ENCODE measurements at regions not wholly inside any gene's neighbourhood (a gene's known extent, or its start where the extent isn't known, plus 50 kb on each side); places are given as distances from the start of the nearest gene placed in this dataset.
A peak's percentile ranks its signal among the peaks of the same experiment; 100 is the strongest.

DNA sequence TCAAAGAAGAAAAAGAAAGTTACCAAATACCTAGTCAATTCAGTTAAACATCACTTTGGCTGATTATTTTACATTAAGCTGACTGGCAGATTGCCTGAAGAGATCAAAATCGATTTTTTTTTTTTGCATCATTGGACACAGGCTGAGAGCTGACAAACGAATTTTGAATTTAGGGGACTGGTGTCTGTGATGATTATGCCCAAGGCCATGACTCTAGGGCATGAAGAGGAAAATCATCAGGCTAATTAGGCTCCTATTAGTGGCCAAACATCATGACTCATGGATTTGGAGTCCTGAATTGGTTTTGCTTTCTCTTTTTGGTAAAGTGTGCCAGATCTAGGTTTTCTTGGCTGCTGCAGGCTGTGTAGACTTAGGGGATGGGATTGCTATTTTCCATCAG lies 829.3 kb upstream of the LCORL start:
- DNase-seq, result no peak
- no peaks in the 10 kb centered on the region for H3K4me1 ChIP-seq
- H3K4me3 ChIP-seq, result no peak overlapping the region
- no peaks in the 10 kb centered on the region for H3K9me3 ChIP-seq
- no peak overlapping the region for H3K27ac ChIP-seq
- WGBS, 2 donors (ENCODE audit: low coverage in 1 of 2), result 33 to 38% methylated on average over 2 of the region's 2 CpGs
- intact Hi-C loops (cut with DNase I; ENCODE audit: low total_unique reads), result no loop called here
- H3K27me3 ChIP-seq, result no peaks in the 10 kb centered on the region
- TF ChIP-seq, protein P1, sequence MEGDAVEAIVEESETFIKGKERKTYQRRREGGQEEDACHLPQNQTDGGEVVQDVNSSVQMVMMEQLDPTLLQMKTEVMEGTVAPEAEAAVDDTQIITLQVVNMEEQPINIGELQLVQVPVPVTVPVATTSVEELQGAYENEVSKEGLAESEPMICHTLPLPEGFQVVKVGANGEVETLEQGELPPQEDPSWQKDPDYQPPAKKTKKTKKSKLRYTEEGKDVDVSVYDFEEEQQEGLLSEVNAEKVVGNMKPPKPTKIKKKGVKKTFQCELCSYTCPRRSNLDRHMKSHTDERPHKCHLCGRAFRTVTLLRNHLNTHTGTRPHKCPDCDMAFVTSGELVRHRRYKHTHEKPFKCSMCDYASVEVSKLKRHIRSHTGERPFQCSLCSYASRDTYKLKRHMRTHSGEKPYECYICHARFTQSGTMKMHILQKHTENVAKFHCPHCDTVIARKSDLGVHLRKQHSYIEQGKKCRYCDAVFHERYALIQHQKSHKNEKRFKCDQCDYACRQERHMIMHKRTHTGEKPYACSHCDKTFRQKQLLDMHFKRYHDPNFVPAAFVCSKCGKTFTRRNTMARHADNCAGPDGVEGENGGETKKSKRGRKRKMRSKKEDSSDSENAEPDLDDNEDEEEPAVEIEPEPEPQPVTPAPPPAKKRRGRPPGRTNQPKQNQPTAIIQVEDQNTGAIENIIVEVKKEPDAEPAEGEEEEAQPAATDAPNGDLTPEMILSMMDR (IDR thresholded peaks at IDR 0.05), result no peak
- no peaks in the 10 kb centered on the region for H3K36me3 ChIP-seq
- in situ Hi-C loops (cut with MboI; ENCODE audit: low pct_ligation_motif_present in 1 of 4, low pct_unique_long_range_greater_than_20kb in 1 of 4, low sequenced_read_pairs in 3 of 4), result no loop called here

DNA sequence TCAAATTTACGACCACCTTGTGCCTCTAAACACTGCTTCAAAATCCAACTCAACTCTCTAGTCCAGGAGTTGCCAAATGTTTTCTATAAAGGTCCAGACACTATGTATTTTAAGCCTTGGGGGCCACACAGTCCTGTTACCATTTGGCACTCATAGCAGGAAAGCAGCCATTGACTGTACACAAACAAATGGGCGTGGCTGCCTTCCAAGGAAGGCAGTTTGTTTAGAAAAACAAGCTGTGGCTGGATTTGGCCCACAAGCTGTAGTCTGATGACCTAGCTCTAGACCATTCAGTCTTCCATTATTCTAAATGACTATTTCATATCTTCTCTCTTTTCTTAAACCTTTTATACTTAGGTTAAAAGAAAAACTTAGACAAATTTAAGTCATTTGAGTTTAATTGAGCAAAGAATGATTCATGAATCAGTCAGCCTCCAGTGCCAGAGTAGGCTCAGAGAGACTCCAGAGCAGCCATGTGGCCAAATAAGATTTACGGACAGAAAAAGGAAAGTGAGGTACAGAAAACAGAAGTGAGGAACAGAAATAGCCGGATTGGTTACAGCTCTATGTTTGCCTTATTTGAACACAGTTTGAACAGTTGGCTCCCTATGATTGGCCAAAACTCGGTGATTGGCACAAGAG lies 825.8 kb upstream of the LCORL start:
- Histone ChIP-seq H3K9me3 (no peaks in the 10 kb centered on the region), H3K4me1 (no peaks in the 10 kb centered on the region), H3K27ac (peak overlapping the region in 1 of 4 donors; percentile 15), H3K27me3 (no peaks in the 10 kb centered on the region), H3K4me3 (no peak overlapping the region), H3K36me3 (no peaks in the 10 kb centered on the region)
- TF ChIP-seq EP300 (IDR thresholded peaks at IDR 0.05; ENCODE audit: low read depth), result no peak
- no peak for TF ChIP-seq POLR2A (IDR thresholded peaks at IDR 0.05)
- TF ChIP-seq, protein P1 (IDR thresholded peaks at IDR 0.05), result no peak
- no peak for TF ChIP-seq POLR2AphosphoS5 (IDR thresholded peaks at IDR 0.05)
- in situ Hi-C loops (cut with MboI; ENCODE audit: low pct_ligation_motif_present in 1 of 4, low pct_unique_long_range_greater_than_20kb in 1 of 4, low sequenced_read_pairs in 3 of 4) (no loop called here), intact Hi-C loops (cut with DNase I; ENCODE audit: low total_unique reads) (no loop called here)
- no peak for DNase-seq
- whole genome bisulfite sequencing, 2 donors (ENCODE audit: low coverage in 1 of 2), result 60 to 73% methylated on average over 3 to 5 of the region's 5 CpGs

DNA sequence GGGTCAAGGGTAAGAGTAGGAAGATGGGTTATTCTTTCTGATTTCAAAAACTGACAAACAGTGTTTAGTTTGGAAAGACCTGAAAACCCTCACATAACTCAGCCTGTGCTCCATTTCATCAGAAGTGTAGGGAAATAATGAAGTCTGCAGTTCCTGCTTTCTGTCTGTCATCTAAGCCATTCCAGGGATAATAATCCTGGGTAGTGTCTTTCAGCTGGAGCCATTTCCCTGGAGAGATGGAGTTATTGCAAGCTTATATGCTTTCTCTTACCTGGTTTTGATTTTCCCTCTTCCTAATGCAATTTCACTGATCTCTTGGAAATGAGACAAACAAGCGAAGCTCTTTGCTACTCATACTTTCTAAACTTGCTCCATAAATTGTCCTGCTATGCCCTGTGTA lies 824.8 kb upstream of the LCORL start:
- WGBS, 2 donors (ENCODE audit: low coverage in 1 of 2), result 50 to 95% methylated on average over 1 of the region's 1 CpG
- no peak for DNase-seq
- TF ChIP-seq EP300 (IDR thresholded peaks at IDR 0.05; ENCODE audit: low read depth) (no peak), POLR2A (IDR thresholded peaks at IDR 0.05) (no peak), POLR2AphosphoS5 (IDR thresholded peaks at IDR 0.05) (no peak)
- TF ChIP-seq, protein P1 (IDR thresholded peaks at IDR 0.05), result no peak

DNA sequence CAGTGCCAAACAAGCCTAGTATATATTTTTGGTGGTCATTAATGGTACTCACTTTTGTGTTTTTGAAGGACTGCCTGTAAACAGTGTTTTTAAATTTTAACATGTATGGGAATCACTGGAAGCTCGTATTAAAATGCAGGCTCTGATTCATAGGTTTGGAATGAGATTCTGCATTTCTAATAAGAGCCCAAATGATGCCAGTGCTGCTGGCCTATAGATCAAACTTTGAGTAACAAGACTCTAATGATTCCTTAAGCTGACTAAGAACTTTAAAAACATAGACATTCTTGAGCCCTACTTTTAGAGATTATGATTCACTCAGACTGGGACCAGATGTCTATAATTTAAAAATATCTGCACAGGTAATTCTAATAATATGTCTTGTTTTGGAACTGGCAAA lies 823.2 kb upstream of the LCORL start:
- Histone ChIP-seq H3K27me3 (no peaks in the 10 kb centered on the region), H3K36me3 (no peaks in the 10 kb centered on the region), H3K9me3 (no peaks in the 10 kb centered on the region), H3K27ac (no peak overlapping the region), H3K4me3 (no peak overlapping the region), H3K4me1 (no peaks in the 10 kb centered on the region)
- in situ Hi-C loops (cut with MboI; ENCODE audit: low pct_ligation_motif_present in 1 of 4, low pct_unique_long_range_greater_than_20kb in 1 of 4, low sequenced_read_pairs in 3 of 4) (no loop called here), intact Hi-C loops (cut with DNase I; ENCODE audit: low total_unique reads) (no loop called here)
- no peak for DNase-seq
- TF ChIP-seq POLR2A (IDR thresholded peaks at IDR 0.05) (no peak), POLR2AphosphoS5 (IDR thresholded peaks at IDR 0.05) (no peak), EP300 (IDR thresholded peaks at IDR 0.05; ENCODE audit: low read depth) (no peak)
- TF ChIP-seq, protein P1 (IDR thresholded peaks at IDR 0.05), result no peak
- 55% methylated on average over 1 of the region's 1 CpG for WGBS, 2 donors (ENCODE audit: low coverage in 1 of 2)

More for the DNA sequence above, 824.8 kb upstream of the LCORL start:
- Histone ChIP-seq H3K9me3 (no peaks in the 10 kb centered on the region), H3K27ac (no peak overlapping the region), H3K4me3 (no peak overlapping the region), H3K27me3 (no peaks in the 10 kb centered on the region), H3K4me1 (no peaks in the 10 kb centered on the region), H3K36me3 (no peaks in the 10 kb centered on the region)
- in situ Hi-C loops (cut with MboI; ENCODE audit: low pct_ligation_motif_present in 1 of 4, low pct_unique_long_range_greater_than_20kb in 1 of 4, low sequenced_read_pairs in 3 of 4) (no loop called here), intact Hi-C loops (cut with DNase I; ENCODE audit: low total_unique reads) (no loop called here)

Measured in transverse colon (tissue), 4 donors.